Activated gamma-delta T cell (primary cell): ENCODE measurements at regions not wholly inside any gene's neighbourhood (a gene's known extent, or its start where the extent isn't known, plus 50 kb on each side); places are given as distances from the start of the nearest gene placed in this dataset.

Experiments used
- DNase-seq: peaks from one replicate; lab custom pipeline; 2025; lab: John Stamatoyannopoulos, UW

GRCh38 chr14:55734731-55735130, 154.7 kb downstream of the KTN1 start:
- no peak for DNase-seq

GRCh38 chr14:55739967-55740648, 160.1 kb downstream of the KTN1 start:
- DNase-seq = no peak

- no peak for DNase-seq
These were observed 160.6 kb downstream of the KTN1 start for GRCh38 chr14:55740649-55740989.

- DNase-seq = no peak
These were observed 161.2 kb downstream of the KTN1 start for GRCh38 chr14:55741240-55741639.

- DNase-seq = no peak
These were observed 163.5 kb downstream of the KTN1 start for GRCh38 chr14:55743551-55743950.

- DNase-seq = no peak
These were observed 164.3 kb downstream of the KTN1 start for GRCh38 chr14:55744321-55744720.

GRCh38 chr14:55745906-55746305, 165.9 kb downstream of the KTN1 start:
- no peak for DNase-seq

- no peak for DNase-seq
These were observed 166.6 kb downstream of the KTN1 start for GRCh38 chr14:55746558-55746957.

GRCh38 chr14:55747186-55747585, 167.2 kb downstream of the KTN1 start:
- DNase-seq = no peak

GRCh38 chr14:55749201-55749812, 169.3 kb downstream of the KTN1 start:
- DNase-seq = no peak

GRCh38 chr14:55749946-55750345, 169.9 kb downstream of the KTN1 start:
- no peak for DNase-seq

GRCh38 chr14:55752580-55753390, 172.8 kb downstream of the KTN1 start:
- no peak for DNase-seq

GRCh38 chr14:55754471-55754870, 174.5 kb downstream of the KTN1 start:
- no peak for DNase-seq

- no peak for DNase-seq
These were observed 174.9 kb downstream of the KTN1 start for GRCh38 chr14:55754871-55755270.

- no peak for DNase-seq
These were observed 176.1 kb downstream of the KTN1 start for GRCh38 chr14:55756078-55756477.

GRCh38 chr14:55756557-55756956, 176.6 kb downstream of the KTN1 start:
- no peak for DNase-seq

GRCh38 chr14:55758796-55759195, 178.8 kb downstream of the KTN1 start:
- DNase-seq = no peak

- DNase-seq = no peak
These were observed 181.0 kb downstream of the KTN1 start for GRCh38 chr14:55760789-55761566.

- DNase-seq = no peak
These were observed 181.6 kb downstream of the KTN1 start for GRCh38 chr14:55761651-55762050.

GRCh38 chr14:55762595-55763232, 182.7 kb downstream of the KTN1 start:
- DNase-seq = no peak

GRCh38 chr14:55764784-55765183, 184.8 kb downstream of the KTN1 start:
- no peak for DNase-seq

- DNase-seq = no peak
These were observed 186.1 kb downstream of the KTN1 start for GRCh38 chr14:55766071-55766470.
